Forelimb muscle (tissue), 1 donor: ENCODE measurements at regions not wholly inside any gene's neighbourhood (a gene's known extent, or its start where the extent isn't known, plus 50 kb on each side); places are given as distances from the start of the nearest gene placed in this dataset.

ENCODE experiments used
- DNase-seq: peaks from one replicate; pipeline ENCODE4 v3.0.0-alpha.2; 2013; ENCODE audit warnings: low read depth

DNA sequence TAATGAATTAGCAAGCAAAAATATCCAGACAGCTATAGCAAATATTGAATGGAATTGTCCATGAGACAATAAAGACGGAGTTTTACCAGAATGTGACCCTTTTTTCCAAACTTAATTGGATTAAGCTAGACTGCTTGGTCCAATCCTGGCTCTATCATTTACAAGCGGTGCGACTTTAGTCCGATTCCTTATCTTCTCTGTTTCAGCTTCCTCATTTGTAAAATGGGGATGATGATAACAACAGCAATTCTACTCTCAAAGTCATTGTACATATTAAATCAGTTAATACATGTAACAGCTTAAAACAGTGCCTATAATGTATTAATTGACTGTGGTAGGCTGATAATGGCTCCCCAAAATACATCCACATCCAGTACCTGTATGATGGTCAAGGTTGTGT lies 62.1 kb upstream of the CRBN start:
- no peak for DNase-seq

GRCh38 chr3:3240986-3241385 lies 61.5 kb upstream of the CRBN start:
- no peak for DNase-seq

- DNase-seq, result no peak
Measured at GRCh38 chr3:3237979-3238378, 58.5 kb upstream of the CRBN start.

GRCh38 chr3:3232251-3232650 lies 52.8 kb upstream of the CRBN start:
- DNase-seq, result no peak
